Omental fat pad (tissue), 3 donors: ENCODE measurements at regions not wholly inside any gene's neighbourhood (a gene's known extent, or its start where the extent isn't known, plus 50 kb on each side); places are given as distances from the start of the nearest gene placed in this dataset.

Experiments
- ATAC-seq: fragments of 150-250 bp; one replicate; pipeline ENCODE4 v1.9.1; 2016; ENCODE audit warnings: mild to moderate bottlenecking, moderate library complexity; ENCODE audit not compliant: low FRiP score
- DNase-seq: peaks from one replicate; pipeline ENCODE4 v3.0.0-alpha.2; 2019; ENCODE audit warnings: low spot score
- CTCF ChIP-seq, 3 donors: fragments of 450-650 bp; IDR thresholded peaks; one replicate each; pipeline ENCODE4 v1.5.1; 2016 to 2017; ENCODE audit warnings: antibody characterized with exemption in 3 of 3, mild to moderate bottlenecking in 3 of 3, moderate library complexity in 2 of 3

- no peak for TF ChIP-seq CTCF (IDR thresholded peaks at IDR 0.05)
- ATAC-seq (no peak), DNase-seq (no peak)
Observed at GRCh38 chr4:59644765-59645164, 1555.4 kb upstream of the ADGRL3 start.

GRCh38 chr4:59646082-59646481 is 1554.0 kb upstream of the ADGRL3 start:
- DNase-seq (no peak), ATAC-seq (no peak)
- no peak for TF ChIP-seq CTCF (IDR thresholded peaks at IDR 0.05)

GRCh38 chr4:59647011-59647410 is 1553.1 kb upstream of the ADGRL3 start:
- ATAC-seq: no peak
- no peak for DNase-seq
- TF ChIP-seq CTCF (IDR thresholded peaks at IDR 0.05): no peak

GRCh38 chr4:59647500-59647899 is 1552.6 kb upstream of the ADGRL3 start:
- ATAC-seq: no peak
- TF ChIP-seq CTCF (IDR thresholded peaks at IDR 0.05): no peak
- no peak for DNase-seq

- no peak for TF ChIP-seq CTCF (IDR thresholded peaks at IDR 0.05)
- no peak for ATAC-seq
- DNase-seq: no peak
Observed at GRCh38 chr4:59650861-59651260, 1549.3 kb upstream of the ADGRL3 start.

- TF ChIP-seq CTCF (IDR thresholded peaks at IDR 0.05): no peak
- no peak for ATAC-seq
- DNase-seq: no peak
Observed at GRCh38 chr4:59655996-59656395, 1544.1 kb upstream of the ADGRL3 start.

- no peak for TF ChIP-seq CTCF (IDR thresholded peaks at IDR 0.05)
- ATAC-seq (no peak), DNase-seq (no peak)
Observed at GRCh38 chr4:59664771-59665170, 1535.4 kb upstream of the ADGRL3 start.
